ENCODE measurements at regions not wholly inside any gene's neighbourhood (a gene's known extent, or its start where the extent isn't known, plus 50 kb on each side); places are given as distances from the start of the nearest gene placed in this dataset.

DNA sequence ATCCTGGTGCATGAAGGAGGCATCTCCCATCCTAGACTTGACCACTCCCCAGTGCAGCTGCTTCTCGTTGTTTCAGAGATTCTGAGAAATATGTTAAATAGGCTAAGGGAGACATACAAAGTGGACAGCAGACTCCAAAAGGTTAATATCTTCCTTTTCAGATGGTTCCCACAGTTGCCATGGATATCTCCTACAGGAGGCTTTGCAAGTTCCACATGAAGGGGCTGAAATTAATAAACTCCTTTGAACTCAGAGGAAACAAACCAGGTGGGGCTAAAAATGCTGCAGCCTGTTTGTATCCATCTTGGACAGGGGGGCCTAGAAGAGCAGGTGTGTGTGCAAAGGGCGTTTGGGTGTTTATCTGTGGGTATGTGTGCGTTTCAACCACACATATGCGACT lies 257.4 kb upstream of the XYLT1 start:
- H2BK120ac ChIP-seq (ENCODE audit: low read depth, low read length): no peak overlapping the region
- no peak overlapping the region for H3K14ac ChIP-seq (ENCODE audit: low read length)
- peaks cover 0 to 5% of the 10 kb centered on the region in 2 donors for H3K9me3 ChIP-seq (replicated peaks in 1 of 2; ENCODE audit: control insufficient read depth in 2 of 2, insufficient read depth in 1 of 2, low read depth in 1 of 2, low read length in 2 of 2)
- H4K8ac ChIP-seq (ENCODE audit: low read depth, low read length): no peak overlapping the region
- no peak overlapping the region for H3K27ac ChIP-seq (replicated peaks; ENCODE audit: low read length)
- H2AFZ ChIP-seq (ENCODE audit: low read length): no peak overlapping the region
- no peak for DNase-seq (ENCODE audit: low spot score)
- no peak overlapping the region for H3K18ac ChIP-seq (ENCODE audit: low read length)
- H3K4me3 ChIP-seq (ENCODE audit: low read length in 2 of 2): no peak overlapping the region
- H3K23ac ChIP-seq (ENCODE audit: low read depth, low read length, poor library complexity): no peak overlapping the region
- WGBS, 2 donors (ENCODE audit: extremely low coverage in 2 of 2, insufficient read length in 2 of 2, insufficient replicate concordance in 1 of 2): no CpG with 5 or more reads among the region's 4 CpGs
- peaks cover 0 to 1% of the 10 kb centered on the region in 2 donors for H3K4me1 ChIP-seq (ENCODE audit: control insufficient read depth in 2 of 2, insufficient read depth in 1 of 2, low read depth in 1 of 2, low read length in 2 of 2)
- H2AK5ac ChIP-seq (ENCODE audit: low read depth, low read length): no peak overlapping the region
- H3K4ac ChIP-seq (ENCODE audit: low read length): no peak overlapping the region
- H3K79me1 ChIP-seq (ENCODE audit: low read depth, low read length): no peaks in the 10 kb centered on the region
- no peak overlapping the region for H2BK5ac ChIP-seq (ENCODE audit: low read length)
- H3K9ac ChIP-seq (ENCODE audit: low read depth, low read length, poor library complexity): no peak overlapping the region
- H2BK15ac ChIP-seq (ENCODE audit: low read length): no peak overlapping the region
- H2BK12ac ChIP-seq (ENCODE audit: low read length): no peak overlapping the region
- peaks cover 0 to 2% (median 0%) of the 10 kb centered on the region in 3 experiments for H3K27me3 ChIP-seq (ENCODE audit: control insufficient read depth in 3 of 3, insufficient read depth in 3 of 3, low read depth in 1 of 3, low read length in 3 of 3)
- H3K36me3 ChIP-seq (replicated peaks in 1 of 2; ENCODE audit: control insufficient read depth in 2 of 2, insufficient read depth in 2 of 2, low read length in 2 of 2): no peaks in the 10 kb centered on the region
- no peak overlapping the region for H4K91ac ChIP-seq (ENCODE audit: low read depth, low read length, poor library complexity)
- no peak overlapping the region for H3K4me2 ChIP-seq (ENCODE audit: insufficient read depth, low read length, poor library complexity, severe bottlenecking)

DNA sequence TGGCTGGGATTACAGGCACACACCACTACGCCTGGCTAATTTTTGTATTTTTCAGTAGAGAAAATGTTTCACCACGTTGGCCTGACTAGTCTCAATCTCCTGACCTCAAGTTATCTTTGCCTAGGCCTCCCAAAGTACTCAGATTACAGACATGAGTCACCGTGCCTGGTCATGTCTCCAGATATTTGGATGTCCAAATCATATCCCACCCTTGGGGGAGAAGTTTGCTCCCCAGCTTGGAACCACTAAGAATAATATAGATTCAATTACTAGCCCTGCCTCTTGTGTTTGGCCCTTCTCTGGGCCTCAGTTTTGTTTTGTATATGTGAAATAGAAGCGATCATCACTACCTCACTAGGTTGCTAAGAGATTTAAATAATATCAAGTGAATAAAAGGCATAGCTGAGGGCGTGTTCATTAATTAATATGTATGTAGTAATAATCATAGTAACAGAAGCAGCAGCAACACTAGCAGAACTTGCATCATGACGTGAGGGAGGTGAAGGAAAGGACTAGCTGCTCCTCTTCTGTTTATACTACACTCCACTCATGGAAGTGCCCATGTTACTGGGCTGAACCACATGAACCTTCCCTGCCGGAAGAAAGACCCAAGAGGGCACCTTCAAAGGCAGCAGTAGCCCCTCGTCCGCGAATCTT lies 253.6 kb upstream of the XYLT1 start:
- Histone ChIP-seq H3K36me3 (replicated peaks in 1 of 2; ENCODE audit: control insufficient read depth in 2 of 2, insufficient read depth in 2 of 2, low read length in 2 of 2) (no peaks in the 10 kb centered on the region), H3K9ac (ENCODE audit: low read depth, low read length, poor library complexity) (no peak overlapping the region), H2BK15ac (ENCODE audit: low read length) (no peak overlapping the region), H3K27me3 (ENCODE audit: control insufficient read depth in 3 of 3, insufficient read depth in 3 of 3, low read depth in 1 of 3, low read length in 3 of 3) (no peaks in the 10 kb centered on the region), H3K9me3 (replicated peaks in 1 of 2; ENCODE audit: control insufficient read depth in 2 of 2, insufficient read depth in 1 of 2, low read depth in 1 of 2, low read length in 2 of 2) (no peaks in the 10 kb centered on the region), H3K4ac (ENCODE audit: low read length) (no peak overlapping the region), H3K27ac (replicated peaks; ENCODE audit: low read length) (no peak overlapping the region), H4K8ac (ENCODE audit: low read depth, low read length) (no peak overlapping the region), H3K4me1 (ENCODE audit: control insufficient read depth in 2 of 2, insufficient read depth in 1 of 2, low read depth in 1 of 2, low read length in 2 of 2) (no peaks in the 10 kb centered on the region), H3K23ac (ENCODE audit: low read depth, low read length, poor library complexity) (no peak overlapping the region), H3K4me2 (ENCODE audit: insufficient read depth, low read length, poor library complexity, severe bottlenecking) (no peak overlapping the region), H3K79me1 (ENCODE audit: low read depth, low read length) (no peaks in the 10 kb centered on the region), H4K91ac (ENCODE audit: low read depth, low read length, poor library complexity) (no peak overlapping the region), H3K18ac (ENCODE audit: low read length) (no peak overlapping the region), H3K4me3 (ENCODE audit: low read length in 2 of 2) (no peak overlapping the region), H3K14ac (ENCODE audit: low read length) (no peak overlapping the region), H2BK5ac (ENCODE audit: low read length) (no peak overlapping the region), H2AFZ (ENCODE audit: low read length) (no peak overlapping the region), H2BK12ac (ENCODE audit: low read length) (no peak overlapping the region), H2AK5ac (ENCODE audit: low read depth, low read length) (no peak overlapping the region), H2BK120ac (ENCODE audit: low read depth, low read length) (no peak overlapping the region)
- WGBS, 2 donors (ENCODE audit: extremely low coverage in 2 of 2, insufficient read length in 2 of 2, insufficient replicate concordance in 1 of 2): no CpG with 5 or more reads among the region's 10 CpGs
- no peak for DNase-seq (ENCODE audit: low spot score)

DNA sequence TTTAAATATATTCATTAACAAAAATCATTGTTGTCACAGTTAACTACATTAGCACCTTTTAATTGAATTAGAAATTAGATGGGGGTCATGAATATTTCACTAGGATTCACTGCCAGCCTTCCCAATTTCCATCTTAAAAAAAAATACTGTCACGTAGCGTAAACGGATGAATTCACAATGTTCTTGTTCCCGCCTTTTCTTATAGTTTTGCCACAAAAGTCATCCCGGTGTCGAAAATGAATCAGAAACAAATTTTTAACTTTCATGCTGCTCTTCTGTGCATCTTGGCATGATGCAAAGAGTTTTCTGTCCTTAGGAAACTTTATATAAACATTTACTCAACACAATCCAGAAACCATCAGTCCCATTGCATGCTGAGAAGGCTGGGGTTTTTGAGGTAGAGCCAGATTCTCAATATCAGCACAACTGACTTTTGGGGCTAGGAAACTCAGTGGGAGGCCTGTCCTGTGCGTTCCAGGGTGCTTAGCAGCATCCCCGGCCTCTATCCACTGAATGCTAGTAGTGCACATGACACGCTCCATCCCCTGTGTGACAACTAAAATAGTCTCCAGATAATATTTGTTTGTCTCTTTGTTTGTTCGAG lies 252.9 kb upstream of the XYLT1 start:
- Histone ChIP-seq H3K9ac (ENCODE audit: low read depth, low read length, poor library complexity) (no peak overlapping the region), H3K79me1 (ENCODE audit: low read depth, low read length) (no peaks in the 10 kb centered on the region), H4K91ac (ENCODE audit: low read depth, low read length, poor library complexity) (no peak overlapping the region), H3K4me3 (ENCODE audit: low read length in 2 of 2) (no peak overlapping the region), H2BK5ac (ENCODE audit: low read length) (no peak overlapping the region), H2AK5ac (ENCODE audit: low read depth, low read length) (no peak overlapping the region), H3K4me1 (ENCODE audit: control insufficient read depth in 2 of 2, insufficient read depth in 1 of 2, low read depth in 1 of 2, low read length in 2 of 2) (no peaks in the 10 kb centered on the region), H3K18ac (ENCODE audit: low read length) (no peak overlapping the region), H3K23ac (ENCODE audit: low read depth, low read length, poor library complexity) (no peak overlapping the region), H3K9me3 (replicated peaks in 1 of 2; ENCODE audit: control insufficient read depth in 2 of 2, insufficient read depth in 1 of 2, low read depth in 1 of 2, low read length in 2 of 2) (no peaks in the 10 kb centered on the region), H2BK15ac (ENCODE audit: low read length) (no peak overlapping the region), H4K8ac (ENCODE audit: low read depth, low read length) (no peak overlapping the region), H3K14ac (ENCODE audit: low read length) (no peak overlapping the region), H3K27ac (replicated peaks; ENCODE audit: low read length) (no peak overlapping the region), H2BK120ac (ENCODE audit: low read depth, low read length) (no peak overlapping the region), H3K27me3 (ENCODE audit: control insufficient read depth in 3 of 3, insufficient read depth in 3 of 3, low read depth in 1 of 3, low read length in 3 of 3) (no peaks in the 10 kb centered on the region), H3K36me3 (replicated peaks in 1 of 2; ENCODE audit: control insufficient read depth in 2 of 2, insufficient read depth in 2 of 2, low read length in 2 of 2) (no peaks in the 10 kb centered on the region), H3K4me2 (ENCODE audit: insufficient read depth, low read length, poor library complexity, severe bottlenecking) (no peak overlapping the region), H3K4ac (ENCODE audit: low read length) (no peak overlapping the region), H2AFZ (ENCODE audit: low read length) (no peak overlapping the region), H2BK12ac (ENCODE audit: low read length) (no peak overlapping the region)
- no peak for DNase-seq (ENCODE audit: low spot score)
- no CpG with 5 or more reads among the region's 10 CpGs for WGBS, 2 donors (ENCODE audit: extremely low coverage in 2 of 2, insufficient read length in 2 of 2, insufficient replicate concordance in 1 of 2)

DNA sequence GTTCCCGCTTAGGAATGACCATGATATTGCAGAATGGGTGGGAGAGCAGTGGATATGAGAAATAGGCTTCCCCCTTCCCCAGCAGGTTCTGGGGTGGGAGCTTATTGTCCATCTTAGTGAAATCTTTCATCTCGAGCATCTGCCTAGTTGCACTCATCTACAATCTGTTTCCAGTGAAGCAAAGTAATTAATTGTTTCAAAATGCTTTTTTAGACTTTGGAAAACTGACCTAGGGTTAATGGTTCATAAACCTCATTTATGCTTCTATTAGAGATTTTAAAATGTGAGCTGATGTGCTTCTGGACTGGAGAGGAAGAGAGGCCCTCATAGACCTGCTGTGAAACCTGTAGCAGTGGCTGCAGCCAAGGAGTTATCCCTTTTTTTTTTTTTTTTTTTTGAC lies 247.7 kb upstream of the XYLT1 start:
- Histone ChIP-seq H3K79me1 (ENCODE audit: low read depth, low read length) (no peaks in the 10 kb centered on the region), H3K4me1 (ENCODE audit: control insufficient read depth in 2 of 2, insufficient read depth in 1 of 2, low read depth in 1 of 2, low read length in 2 of 2) (no peaks in the 10 kb centered on the region), H2BK12ac (ENCODE audit: low read length) (no peak overlapping the region), H3K4me3 (ENCODE audit: low read length in 2 of 2) (no peak overlapping the region), H2AK5ac (ENCODE audit: low read depth, low read length) (no peak overlapping the region), H3K4ac (ENCODE audit: low read length) (no peak overlapping the region), H3K4me2 (ENCODE audit: insufficient read depth, low read length, poor library complexity, severe bottlenecking) (no peak overlapping the region), H2AFZ (ENCODE audit: low read length) (no peak overlapping the region), H3K14ac (ENCODE audit: low read length) (no peak overlapping the region), H3K9ac (ENCODE audit: low read depth, low read length, poor library complexity) (no peak overlapping the region), H4K8ac (ENCODE audit: low read depth, low read length) (no peak overlapping the region), H3K18ac (ENCODE audit: low read length) (no peak overlapping the region), H3K9me3 (replicated peaks in 1 of 2; ENCODE audit: control insufficient read depth in 2 of 2, insufficient read depth in 1 of 2, low read depth in 1 of 2, low read length in 2 of 2) (no peaks in the 10 kb centered on the region), H3K27me3 (ENCODE audit: control insufficient read depth in 3 of 3, insufficient read depth in 3 of 3, low read depth in 1 of 3, low read length in 3 of 3) (no peaks in the 10 kb centered on the region), H2BK5ac (ENCODE audit: low read length) (no peak overlapping the region), H2BK15ac (ENCODE audit: low read length) (no peak overlapping the region), H2BK120ac (ENCODE audit: low read depth, low read length) (no peak overlapping the region), H3K23ac (ENCODE audit: low read depth, low read length, poor library complexity) (no peak overlapping the region), H4K91ac (ENCODE audit: low read depth, low read length, poor library complexity) (no peak overlapping the region), H3K27ac (replicated peaks; ENCODE audit: low read length) (no peak overlapping the region), H3K36me3 (replicated peaks in 1 of 2; ENCODE audit: control insufficient read depth in 2 of 2, insufficient read depth in 2 of 2, low read length in 2 of 2) (no peaks in the 10 kb centered on the region)
- WGBS, 2 donors (ENCODE audit: extremely low coverage in 2 of 2, insufficient read length in 2 of 2, insufficient replicate concordance in 1 of 2): no CpG with 5 or more reads among the region's 2 CpGs
- DNase-seq (ENCODE audit: low spot score): no peak

Data from neuronal stem cell (in vitro differentiated cells).